HepG2 (cell line): ENCODE measurements at regions not wholly inside any gene's neighbourhood (a gene's known extent, or its start where the extent isn't known, plus 50 kb on each side); places are given as distances from the start of the nearest gene placed in this dataset.

Experiments
- ATF7-NPFF ChIP-seq: sonication (generic); formaldehyde crosslinking; IDR thresholded peaks from 2 replicates; pipeline ENCODE4 v1.8.1; 2023; ENCODE audit warnings: mild to moderate bottlenecking, low read depth, missing genetic modification reagents, moderate library complexity
- EED ChIP-seq: sonication (generic); formaldehyde crosslinking; IDR thresholded peaks from 2 replicates; pipeline ENCODE4 v1.5.0; 2020; ENCODE audit warnings: mild to moderate bottlenecking, missing genetic modification reagents
- KDM6A ChIP-seq: IDR thresholded peaks from 2 replicates; pipeline ENCODE4 v1.6.1; 2016; ENCODE audit warnings: low read depth
- MED8 ChIP-seq: sonication (generic); formaldehyde crosslinking; IDR thresholded peaks from 2 replicates; pipeline ENCODE4 v1.8.1; 2023; ENCODE audit warnings: mild to moderate bottlenecking, missing genetic modification reagents; ENCODE audit not compliant: insufficient replicate concordance
- NFATC3 ChIP-seq: sonication (generic); formaldehyde crosslinking; IDR thresholded peaks from 2 replicates; pipeline ENCODE4 v1.5.1; 2020; ENCODE audit warnings: mild to moderate bottlenecking, missing genetic modification reagents
- PHB2 ChIP-seq: fragments of 450-650 bp; IDR thresholded peaks from 2 replicates; pipeline ENCODE4 v1.6.1; 2018; ENCODE audit not compliant: partially characterized antibody
- RXRA ChIP-seq: sonication (generic); formaldehyde crosslinking; IDR thresholded peaks from 2 replicates; pipeline ENCODE4 v1.5.1; 2020; ENCODE audit warnings: missing genetic modification reagents
- SNRNP70 ChIP-seq: fragments of 200-400 bp; formaldehyde crosslinking; IDR thresholded peaks from 2 replicates; pipeline ENCODE4 v1.6.1; 2017; ENCODE audit warnings: mild to moderate bottlenecking, low read depth, low read length, moderate library complexity
- ZBTB33 ChIP-seq: sonication (generic); formaldehyde crosslinking; IDR thresholded peaks from 2 replicates; pipeline ENCODE4 v1.4.0; 2020; ENCODE audit warnings: missing genetic modification reagents
- ZBTB38 ChIP-seq: sonication (generic); formaldehyde crosslinking; IDR thresholded peaks from 2 replicates; pipeline ENCODE4 v1.5.1; 2020; ENCODE audit warnings: mild to moderate bottlenecking, missing genetic modification reagents
- ZFY ChIP-seq: sonication (generic); formaldehyde crosslinking; IDR thresholded peaks from 2 replicates; pipeline ENCODE4 v1.4.0; 2020; ENCODE audit warnings: missing genetic modification reagents
- ZNF180 ChIP-seq: sonication (generic); formaldehyde crosslinking; IDR thresholded peaks from 2 replicates; pipeline ENCODE4 v1.4.0; 2020; ENCODE audit warnings: low read depth, missing genetic modification reagents, borderline replicate concordance
- ZNF326 ChIP-seq: sonication (generic); formaldehyde crosslinking; IDR thresholded peaks from 2 replicates; pipeline ENCODE4 v1.4.0; 2020; ENCODE audit warnings: missing genetic modification reagents, borderline replicate concordance
- ZNF709 ChIP-seq: sonication (generic); formaldehyde crosslinking; IDR thresholded peaks from 2 replicates; pipeline ENCODE4 v1.5.0; 2020; ENCODE audit warnings: mild to moderate bottlenecking, missing genetic modification reagents
- ZNF766 ChIP-seq: sonication (generic); formaldehyde crosslinking; IDR thresholded peaks from 2 replicates; pipeline ENCODE4 v1.5.0; 2020; ENCODE audit warnings: missing genetic modification reagents, borderline replicate concordance
- ZNF792 ChIP-seq: IDR thresholded peaks from 2 replicates; pipeline ENCODE4 v1.6.1; 2016
- TF ChIP-seq, protein P1 (sequence below): sonication (generic); formaldehyde crosslinking; IDR thresholded peaks from 2 replicates; pipeline ENCODE4 v1.8.0; 2022; ENCODE audit warnings: mild to moderate bottlenecking, missing genetic modification reagents, borderline replicate concordance
- TF ChIP-seq, protein P2 (sequence below): sonication (generic); formaldehyde crosslinking; IDR thresholded peaks from 2 replicates; pipeline ENCODE4 v1.5.1; 2020; ENCODE audit warnings: mild to moderate bottlenecking, missing genetic modification reagents, moderate library complexity
- TF ChIP-seq, protein P3 (sequence below): sonication (generic); formaldehyde crosslinking; IDR thresholded peaks from 2 replicates; pipeline ENCODE4 v1.5.0; 2020; ENCODE audit warnings: mild to moderate bottlenecking, missing genetic modification reagents, borderline replicate concordance
- TF ChIP-seq, protein P4 (sequence below): sonication (generic); formaldehyde crosslinking; IDR thresholded peaks from 2 replicates; pipeline ENCODE4 v1.5.0; 2020; ENCODE audit warnings: missing genetic modification reagents, mild to moderate bottlenecking, borderline replicate concordance

- TF ChIP-seq, protein P1, sequence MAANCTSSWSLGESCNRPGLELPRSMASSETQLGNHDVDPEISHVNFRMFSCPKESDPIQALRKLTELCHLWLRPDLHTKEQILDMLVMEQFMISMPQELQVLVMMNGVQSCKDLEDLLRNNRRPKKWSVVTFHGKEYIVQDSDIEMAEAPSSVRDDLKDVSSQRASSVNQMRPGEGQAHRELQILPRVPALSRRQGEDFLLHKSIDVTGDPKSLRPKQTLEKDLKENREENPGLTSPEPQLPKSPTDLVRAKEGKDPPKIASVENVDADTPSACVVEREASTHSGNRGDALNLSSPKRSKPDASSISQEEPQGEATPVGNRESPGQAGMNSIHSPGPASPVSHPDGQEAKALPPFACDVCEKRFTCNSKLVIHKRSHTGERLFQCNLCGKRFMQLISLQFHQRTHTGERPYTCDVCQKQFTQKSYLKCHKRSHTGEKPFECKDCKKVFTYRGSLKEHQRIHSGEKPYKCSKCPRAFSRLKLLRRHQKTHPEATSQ: no peak
- TF ChIP-seq NFATC3 (CRISPR knock-in tag) (no peak), ZNF766 (no peak), ZNF792 (CRISPR knock-in tag) (no peak), PHB2 (no peak), ZNF180 (no peak), SNRNP70 (no peak), ZBTB38 (CRISPR knock-in tag) (peak; percentile 67), ZNF709 (CRISPR knock-in tag) (no peak), RXRA (CRISPR knock-in tag) (no peak), ZBTB33 (CRISPR knock-in tag) (peak; percentile 93), ZNF326 (CRISPR knock-in tag) (no peak), ZFY (no peak), ATF7-NPFF (CRISPR knock-in tag) (no peak), KDM6A (CRISPR knock-in tag) (no peak), EED (CRISPR knock-in tag) (peak; percentile 36; the same call in 1 of the 2 replicates), MED8 (CRISPR knock-in tag) (peak; percentile 33)
- TF ChIP-seq, protein P2, sequence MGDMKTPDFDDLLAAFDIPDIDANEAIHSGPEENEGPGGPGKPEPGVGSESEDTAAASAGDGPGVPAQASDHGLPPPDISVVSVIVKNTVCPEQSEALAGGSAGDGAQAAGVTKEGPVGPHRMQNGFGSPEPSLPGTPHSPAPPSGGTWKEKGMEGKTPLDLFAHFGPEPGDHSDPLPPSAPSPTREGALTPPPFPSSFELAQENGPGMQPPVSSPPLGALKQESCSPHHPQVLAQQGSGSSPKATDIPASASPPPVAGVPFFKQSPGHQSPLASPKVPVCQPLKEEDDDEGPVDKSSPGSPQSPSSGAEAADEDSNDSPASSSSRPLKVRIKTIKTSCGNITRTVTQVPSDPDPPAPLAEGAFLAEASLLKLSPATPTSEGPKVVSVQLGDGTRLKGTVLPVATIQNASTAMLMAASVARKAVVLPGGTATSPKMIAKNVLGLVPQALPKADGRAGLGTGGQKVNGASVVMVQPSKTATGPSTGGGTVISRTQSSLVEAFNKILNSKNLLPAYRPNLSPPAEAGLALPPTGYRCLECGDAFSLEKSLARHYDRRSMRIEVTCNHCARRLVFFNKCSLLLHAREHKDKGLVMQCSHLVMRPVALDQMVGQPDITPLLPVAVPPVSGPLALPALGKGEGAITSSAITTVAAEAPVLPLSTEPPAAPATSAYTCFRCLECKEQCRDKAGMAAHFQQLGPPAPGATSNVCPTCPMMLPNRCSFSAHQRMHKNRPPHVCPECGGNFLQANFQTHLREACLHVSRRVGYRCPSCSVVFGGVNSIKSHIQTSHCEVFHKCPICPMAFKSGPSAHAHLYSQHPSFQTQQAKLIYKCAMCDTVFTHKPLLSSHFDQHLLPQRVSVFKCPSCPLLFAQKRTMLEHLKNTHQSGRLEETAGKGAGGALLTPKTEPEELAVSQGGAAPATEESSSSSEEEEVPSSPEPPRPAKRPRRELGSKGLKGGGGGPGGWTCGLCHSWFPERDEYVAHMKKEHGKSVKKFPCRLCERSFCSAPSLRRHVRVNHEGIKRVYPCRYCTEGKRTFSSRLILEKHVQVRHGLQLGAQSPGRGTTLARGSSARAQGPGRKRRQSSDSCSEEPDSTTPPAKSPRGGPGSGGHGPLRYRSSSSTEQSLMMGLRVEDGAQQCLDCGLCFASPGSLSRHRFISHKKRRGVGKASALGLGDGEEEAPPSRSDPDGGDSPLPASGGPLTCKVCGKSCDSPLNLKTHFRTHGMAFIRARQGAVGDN (CRISPR knock-in tag): peak; percentile 57
- TF ChIP-seq, protein P3, sequence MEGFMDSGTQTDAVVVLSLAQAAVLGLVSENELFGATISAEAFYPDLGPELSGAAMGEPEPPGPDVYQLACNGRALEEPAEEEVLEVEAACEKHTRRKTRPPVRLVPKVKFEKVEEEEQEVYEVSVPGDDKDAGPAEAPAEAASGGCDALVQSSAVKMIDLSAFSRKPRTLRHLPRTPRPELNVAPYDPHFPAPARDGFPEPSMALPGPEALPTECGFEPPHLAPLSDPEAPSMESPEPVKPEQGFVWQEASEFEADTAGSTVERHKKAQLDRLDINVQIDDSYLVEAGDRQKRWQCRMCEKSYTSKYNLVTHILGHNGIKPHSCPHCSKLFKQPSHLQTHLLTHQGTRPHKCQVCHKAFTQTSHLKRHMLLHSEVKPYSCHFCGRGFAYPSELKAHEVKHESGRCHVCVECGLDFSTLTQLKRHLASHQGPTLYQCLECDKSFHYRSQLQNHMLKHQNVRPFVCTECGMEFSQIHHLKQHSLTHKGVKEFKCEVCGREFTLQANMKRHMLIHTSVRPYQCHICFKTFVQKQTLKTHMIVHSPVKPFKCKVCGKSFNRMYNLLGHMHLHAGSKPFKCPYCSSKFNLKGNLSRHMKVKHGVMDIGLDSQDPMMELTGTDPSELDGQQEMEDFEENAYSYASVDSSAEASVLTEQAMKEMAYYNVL (CRISPR knock-in tag): peak; percentile 60; the same call in 1 of the 2 replicates
- TF ChIP-seq, protein P4, sequence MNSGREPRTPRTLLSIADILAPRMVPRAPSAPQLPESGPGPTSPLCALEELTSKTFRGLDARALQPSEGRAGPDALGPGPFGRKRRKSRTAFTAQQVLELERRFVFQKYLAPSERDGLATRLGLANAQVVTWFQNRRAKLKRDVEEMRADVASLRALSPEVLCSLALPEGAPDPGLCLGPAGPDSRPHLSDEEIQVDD (CRISPR knock-in tag): no peak
Measured at GRCh38 chr17:72467841-72468653, 347.2 kb downstream of the SOX9 start (continued).
